ENCODE measurements at regions not wholly inside any gene's neighbourhood (a gene's known extent, or its start where the extent isn't known, plus 50 kb on each side); places are given as distances from the start of the nearest gene placed in this dataset.

DNA sequence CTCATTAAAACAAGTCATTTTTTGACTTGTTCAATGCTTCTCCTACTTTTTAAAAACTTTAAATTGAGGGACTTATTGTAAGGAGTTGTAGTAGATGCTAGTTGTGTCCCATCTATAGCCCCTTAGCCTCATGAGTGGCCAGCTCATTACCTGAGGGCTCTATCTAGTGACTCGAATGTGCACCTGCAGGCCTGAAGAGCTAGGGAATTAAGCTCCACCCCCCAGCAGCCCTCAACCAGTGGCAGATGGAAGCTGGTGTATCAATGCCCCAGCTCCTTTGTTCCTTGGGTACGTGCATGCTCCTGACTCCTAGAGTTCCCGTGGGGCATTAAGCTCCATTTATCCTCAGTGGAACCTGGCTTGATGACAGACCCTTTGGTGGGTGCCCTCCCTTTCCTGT, 146.7 kb upstream of the FAM9B start:
- Histone ChIP-seq H3K4me3 (ENCODE audit: low read length, poor library complexity, severe bottlenecking) (no peak overlapping the region), H3K9ac (ENCODE audit: low read depth, low read length, poor library complexity, severe bottlenecking) (no peak overlapping the region)

DNA sequence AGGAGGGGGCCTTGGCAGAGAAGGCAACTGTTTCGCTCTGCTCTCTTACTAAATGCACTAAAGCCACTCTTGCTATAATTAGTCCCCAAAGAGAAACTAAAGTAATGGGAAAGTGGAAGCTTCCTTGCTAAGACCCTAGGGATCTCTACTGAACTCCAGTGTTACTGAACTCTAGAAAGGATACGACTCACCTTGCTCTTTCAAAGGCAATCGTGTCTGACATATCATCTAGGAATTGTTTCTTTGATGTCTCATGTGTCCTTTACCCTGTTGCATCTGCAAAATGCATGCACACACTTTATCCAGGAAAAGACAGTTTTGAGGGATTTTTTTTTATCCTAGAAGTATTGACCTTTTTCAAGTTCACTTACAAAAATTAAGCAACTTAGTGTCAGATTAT, 148.1 kb upstream of the FAM9B start:
- H2AFZ ChIP-seq (ENCODE audit: low read length), result no peak overlapping the region
- H3K27me3 ChIP-seq (ENCODE audit: insufficient read depth, low read length, poor library complexity, severe bottlenecking), result no peaks in the 10 kb centered on the region
- H4K20me1 ChIP-seq (ENCODE audit: insufficient read depth, low read length, poor library complexity, severe bottlenecking), result no peaks in the 10 kb centered on the region
- no peaks in the 10 kb centered on the region for H3F3A ChIP-seq (ENCODE audit: low read depth)
- H3K9ac ChIP-seq (ENCODE audit: low read depth, low read length, poor library complexity, severe bottlenecking), result no peak overlapping the region
- H3K4me2 ChIP-seq (ENCODE audit: low read depth, low read length, poor library complexity, severe bottlenecking), result no peak overlapping the region
- H3K4me3 ChIP-seq (ENCODE audit: low read length, poor library complexity, severe bottlenecking), result no peak overlapping the region
- H3K79me2 ChIP-seq (ENCODE audit: insufficient read depth, low read length), result no peaks in the 10 kb centered on the region
- no peaks in the 10 kb centered on the region for H3K9me2 ChIP-seq (replicated peaks; ENCODE audit: low read depth, low read length)
- H3K4me1 ChIP-seq (ENCODE audit: insufficient read depth, low read length, poor library complexity, severe bottlenecking), result no peaks in the 10 kb centered on the region
- H3K9me3 ChIP-seq (ENCODE audit: insufficient read depth, low read depth, low read length), result no peaks in the 10 kb centered on the region
- no peak for TF ChIP-seq EZH2phosphoT487 (IDR thresholded peaks at IDR 0.05; ENCODE audit: borderline replicate concordance)
- H3K36me3 ChIP-seq (ENCODE audit: insufficient read depth, low read length), result no peaks in the 10 kb centered on the region

More for the DNA sequence above, 146.7 kb upstream of the FAM9B start:
- Histone ChIP-seq H3K9me2 (replicated peaks; ENCODE audit: low read depth, low read length) (no peaks in the 10 kb centered on the region), H3K36me3 (ENCODE audit: insufficient read depth, low read length) (no peaks in the 10 kb centered on the region), H3F3A (ENCODE audit: low read depth) (no peaks in the 10 kb centered on the region), H3K4me2 (ENCODE audit: low read depth, low read length, poor library complexity, severe bottlenecking) (no peak overlapping the region), H4K20me1 (ENCODE audit: insufficient read depth, low read length, poor library complexity, severe bottlenecking) (no peaks in the 10 kb centered on the region), H3K27me3 (ENCODE audit: insufficient read depth, low read length, poor library complexity, severe bottlenecking) (no peaks in the 10 kb centered on the region), H2AFZ (ENCODE audit: low read length) (no peak overlapping the region), H3K4me1 (ENCODE audit: insufficient read depth, low read length, poor library complexity, severe bottlenecking) (no peaks in the 10 kb centered on the region), H3K9me3 (ENCODE audit: insufficient read depth, low read depth, low read length) (no peaks in the 10 kb centered on the region), H3K79me2 (ENCODE audit: insufficient read depth, low read length) (no peaks in the 10 kb centered on the region)
- TF ChIP-seq, protein P1, sequence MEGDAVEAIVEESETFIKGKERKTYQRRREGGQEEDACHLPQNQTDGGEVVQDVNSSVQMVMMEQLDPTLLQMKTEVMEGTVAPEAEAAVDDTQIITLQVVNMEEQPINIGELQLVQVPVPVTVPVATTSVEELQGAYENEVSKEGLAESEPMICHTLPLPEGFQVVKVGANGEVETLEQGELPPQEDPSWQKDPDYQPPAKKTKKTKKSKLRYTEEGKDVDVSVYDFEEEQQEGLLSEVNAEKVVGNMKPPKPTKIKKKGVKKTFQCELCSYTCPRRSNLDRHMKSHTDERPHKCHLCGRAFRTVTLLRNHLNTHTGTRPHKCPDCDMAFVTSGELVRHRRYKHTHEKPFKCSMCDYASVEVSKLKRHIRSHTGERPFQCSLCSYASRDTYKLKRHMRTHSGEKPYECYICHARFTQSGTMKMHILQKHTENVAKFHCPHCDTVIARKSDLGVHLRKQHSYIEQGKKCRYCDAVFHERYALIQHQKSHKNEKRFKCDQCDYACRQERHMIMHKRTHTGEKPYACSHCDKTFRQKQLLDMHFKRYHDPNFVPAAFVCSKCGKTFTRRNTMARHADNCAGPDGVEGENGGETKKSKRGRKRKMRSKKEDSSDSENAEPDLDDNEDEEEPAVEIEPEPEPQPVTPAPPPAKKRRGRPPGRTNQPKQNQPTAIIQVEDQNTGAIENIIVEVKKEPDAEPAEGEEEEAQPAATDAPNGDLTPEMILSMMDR (conservative IDR thresholded peaks at IDR 0.05; ENCODE audit: low read length), result no peak
- TF ChIP-seq EZH2phosphoT487 (IDR thresholded peaks at IDR 0.05; ENCODE audit: borderline replicate concordance), result no peak

DNA sequence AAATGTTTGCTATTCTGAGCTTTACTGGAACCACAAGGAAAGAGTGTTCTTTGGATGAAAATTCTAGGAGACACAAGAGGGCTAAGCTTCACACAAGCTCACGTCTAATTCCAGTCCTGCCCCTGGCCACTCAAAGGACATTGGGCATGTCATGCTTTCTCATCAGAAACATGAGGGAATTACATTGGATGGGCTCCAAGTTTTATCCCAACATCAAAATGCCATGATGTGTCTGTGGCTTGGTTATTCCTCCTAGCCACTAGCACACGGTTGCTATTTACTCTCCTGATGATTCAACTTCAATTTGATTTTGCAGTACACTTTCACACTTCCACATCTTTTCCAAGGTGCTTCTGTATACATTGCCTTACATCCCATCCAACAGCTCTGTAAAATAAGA, 149.6 kb upstream of the FAM9B start:
- H3K9me3 ChIP-seq (ENCODE audit: insufficient read depth, low read depth, low read length), result no peaks in the 10 kb centered on the region
- no peak overlapping the region for H3K4me2 ChIP-seq (ENCODE audit: low read depth, low read length, poor library complexity, severe bottlenecking)
- H3K36me3 ChIP-seq (ENCODE audit: insufficient read depth, low read length), result no peaks in the 10 kb centered on the region
- H3F3A ChIP-seq (ENCODE audit: low read depth), result no peaks in the 10 kb centered on the region
- H3K9me2 ChIP-seq (replicated peaks; ENCODE audit: low read depth, low read length), result no peaks in the 10 kb centered on the region
- H4K20me1 ChIP-seq (ENCODE audit: insufficient read depth, low read length, poor library complexity, severe bottlenecking), result no peaks in the 10 kb centered on the region
- no peak overlapping the region for H3K9ac ChIP-seq (ENCODE audit: low read depth, low read length, poor library complexity, severe bottlenecking)
- H3K27me3 ChIP-seq (ENCODE audit: insufficient read depth, low read length, poor library complexity, severe bottlenecking), result no peaks in the 10 kb centered on the region
- no peak overlapping the region for H3K4me3 ChIP-seq (ENCODE audit: low read length, poor library complexity, severe bottlenecking)
- H2AFZ ChIP-seq (ENCODE audit: low read length), result no peak overlapping the region
- TF ChIP-seq EZH2phosphoT487 (IDR thresholded peaks at IDR 0.05; ENCODE audit: borderline replicate concordance), result no peak
- TF ChIP-seq, protein P1 (conservative IDR thresholded peaks at IDR 0.05; ENCODE audit: low read length), result no peak
- no peaks in the 10 kb centered on the region for H3K79me2 ChIP-seq (ENCODE audit: insufficient read depth, low read length)
- no peaks in the 10 kb centered on the region for H3K4me1 ChIP-seq (ENCODE audit: insufficient read depth, low read length, poor library complexity, severe bottlenecking)

DNA sequence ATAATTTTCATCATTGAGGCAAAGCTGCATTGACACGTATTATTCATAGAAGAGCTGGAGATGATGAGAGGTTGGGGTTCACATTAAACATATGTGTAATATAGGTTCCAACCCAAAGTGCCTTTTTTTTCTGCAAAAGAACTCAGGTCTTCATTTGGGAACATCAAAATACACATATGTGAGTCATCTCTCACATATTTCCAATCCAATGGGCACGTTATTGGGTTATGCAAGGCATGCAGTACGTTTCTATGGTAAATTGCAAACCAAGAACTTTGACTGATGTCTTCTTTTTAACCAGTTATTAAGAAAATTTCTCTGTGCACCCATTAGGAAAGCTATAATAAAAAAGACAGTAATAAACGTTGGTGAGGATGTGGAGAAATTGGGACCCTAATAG, 150.3 kb upstream of the FAM9B start:
- TF ChIP-seq, protein P1 (conservative IDR thresholded peaks at IDR 0.05; ENCODE audit: low read length), result no peak
- no peak for TF ChIP-seq EZH2phosphoT487 (IDR thresholded peaks at IDR 0.05; ENCODE audit: borderline replicate concordance)

More for the DNA sequence above, 150.3 kb upstream of the FAM9B start:
- H2AFZ ChIP-seq (ENCODE audit: low read length), result no peak overlapping the region
- H3K9me3 ChIP-seq (ENCODE audit: insufficient read depth, low read depth, low read length), result no peaks in the 10 kb centered on the region
- H3K9me2 ChIP-seq (replicated peaks; ENCODE audit: low read depth, low read length), result no peaks in the 10 kb centered on the region
- H3K4me3 ChIP-seq (ENCODE audit: low read length, poor library complexity, severe bottlenecking), result no peak overlapping the region
- no peaks in the 10 kb centered on the region for H3K4me1 ChIP-seq (ENCODE audit: insufficient read depth, low read length, poor library complexity, severe bottlenecking)
- no peaks in the 10 kb centered on the region for H3F3A ChIP-seq (ENCODE audit: low read depth)
- H4K20me1 ChIP-seq (ENCODE audit: insufficient read depth, low read length, poor library complexity, severe bottlenecking), result no peaks in the 10 kb centered on the region
- no peaks in the 10 kb centered on the region for H3K27me3 ChIP-seq (ENCODE audit: insufficient read depth, low read length, poor library complexity, severe bottlenecking)
- no peaks in the 10 kb centered on the region for H3K36me3 ChIP-seq (ENCODE audit: insufficient read depth, low read length)
- no peaks in the 10 kb centered on the region for H3K79me2 ChIP-seq (ENCODE audit: insufficient read depth, low read length)
- H3K9ac ChIP-seq (ENCODE audit: low read depth, low read length, poor library complexity, severe bottlenecking), result no peak overlapping the region
- no peak overlapping the region for H3K4me2 ChIP-seq (ENCODE audit: low read depth, low read length, poor library complexity, severe bottlenecking)
